ENCODE measurements at regions not wholly inside any gene's neighbourhood (a gene's known extent, or its start where the extent isn't known, plus 50 kb on each side); places are given as distances from the start of the nearest gene placed in this dataset.

DNA sequence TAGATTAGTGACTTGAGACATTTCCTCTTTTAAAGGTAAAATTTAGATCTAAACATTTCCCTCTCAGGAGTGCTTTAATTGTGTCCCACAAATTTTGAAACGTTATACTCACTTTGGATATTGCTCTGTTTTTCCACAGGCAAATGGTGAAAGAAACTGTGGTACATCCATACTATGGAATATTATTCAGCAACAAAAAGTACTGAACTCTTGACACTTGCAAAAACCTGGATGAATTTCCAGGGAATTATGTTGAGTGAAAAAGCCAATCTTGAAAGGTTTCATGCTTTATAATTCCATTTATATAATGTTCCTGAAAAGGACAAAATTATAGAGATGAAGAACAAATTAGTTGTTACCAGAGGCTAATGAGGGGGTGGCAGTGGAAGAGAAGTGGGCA, 153.3 kb upstream of the SVIL start:
- no peaks in the 10 kb centered on the region for H3K36me3 ChIP-seq (replicated peaks in 1 of 2; ENCODE audit: control insufficient read depth in 1 of 2, insufficient read depth in 2 of 2, low read length in 2 of 2)
- no peaks in the 10 kb centered on the region for H4K20me1 ChIP-seq (ENCODE audit: insufficient read depth, low read length)
- H3K4me2 ChIP-seq (replicated peaks; ENCODE audit: extremely low read depth, low read length, poor library complexity, severe bottlenecking): no peak overlapping the region
- H2AFZ ChIP-seq (ENCODE audit: insufficient read depth, low read depth, low read length, poor library complexity, severe bottlenecking): no peak overlapping the region
- H3K27ac ChIP-seq (ENCODE audit: low read depth in 1 of 2, low read length in 2 of 2): no peak overlapping the region
- intact Hi-C loops (cut with micrococcal nuclease): no loop called here
- Mint-ChIP-seq H3K4me1 (peaks cover 8% of the 10 kb centered on the region), H3K27ac (no peak overlapping the region), H3K27me3 (ENCODE audit: low read depth in 3 of 3) (peaks cover 0 to 8% (median 1%) of the 10 kb centered on the region in 3 donors), H3K9me3 (peaks cover 0 to 6% (median 1%) of the 10 kb centered on the region in 7 donors), H3K36me3 (no peaks in the 10 kb centered on the region), H3K4me3 (no peak overlapping the region)
- no peak overlapping the region for H3K9ac ChIP-seq (ENCODE audit: insufficient read depth, low read length, poor library complexity, severe bottlenecking)
- TF ChIP-seq, protein P1, sequence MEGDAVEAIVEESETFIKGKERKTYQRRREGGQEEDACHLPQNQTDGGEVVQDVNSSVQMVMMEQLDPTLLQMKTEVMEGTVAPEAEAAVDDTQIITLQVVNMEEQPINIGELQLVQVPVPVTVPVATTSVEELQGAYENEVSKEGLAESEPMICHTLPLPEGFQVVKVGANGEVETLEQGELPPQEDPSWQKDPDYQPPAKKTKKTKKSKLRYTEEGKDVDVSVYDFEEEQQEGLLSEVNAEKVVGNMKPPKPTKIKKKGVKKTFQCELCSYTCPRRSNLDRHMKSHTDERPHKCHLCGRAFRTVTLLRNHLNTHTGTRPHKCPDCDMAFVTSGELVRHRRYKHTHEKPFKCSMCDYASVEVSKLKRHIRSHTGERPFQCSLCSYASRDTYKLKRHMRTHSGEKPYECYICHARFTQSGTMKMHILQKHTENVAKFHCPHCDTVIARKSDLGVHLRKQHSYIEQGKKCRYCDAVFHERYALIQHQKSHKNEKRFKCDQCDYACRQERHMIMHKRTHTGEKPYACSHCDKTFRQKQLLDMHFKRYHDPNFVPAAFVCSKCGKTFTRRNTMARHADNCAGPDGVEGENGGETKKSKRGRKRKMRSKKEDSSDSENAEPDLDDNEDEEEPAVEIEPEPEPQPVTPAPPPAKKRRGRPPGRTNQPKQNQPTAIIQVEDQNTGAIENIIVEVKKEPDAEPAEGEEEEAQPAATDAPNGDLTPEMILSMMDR (IDR thresholded peaks at IDR 0.05): no peak
- no peaks in the 10 kb centered on the region for H3K4me1 ChIP-seq (ENCODE audit: control insufficient read depth in 1 of 2, insufficient read depth in 2 of 2, low read length in 2 of 2)
- WGBS (ENCODE audit: insufficient coverage): no CpG with 5 or more reads among the region's 1 CpG
- no peaks in the 10 kb centered on the region for H3K9me3 ChIP-seq (replicated peaks in 1 of 2; ENCODE audit: control insufficient read depth in 1 of 2, insufficient read depth in 1 of 2, low read length in 2 of 2)
- DNase-seq: no peak
- H3K79me2 ChIP-seq (ENCODE audit: insufficient read depth, low read length): no peaks in the 10 kb centered on the region
- H3K4me3 ChIP-seq (replicated peaks in 1 of 3; ENCODE audit: low read depth in 2 of 3, low read length in 3 of 3): no peak overlapping the region
- no peaks in the 10 kb centered on the region for H3K27me3 ChIP-seq (ENCODE audit: control insufficient read depth in 2 of 2, insufficient read depth in 2 of 2, low read length in 2 of 2)

DNA sequence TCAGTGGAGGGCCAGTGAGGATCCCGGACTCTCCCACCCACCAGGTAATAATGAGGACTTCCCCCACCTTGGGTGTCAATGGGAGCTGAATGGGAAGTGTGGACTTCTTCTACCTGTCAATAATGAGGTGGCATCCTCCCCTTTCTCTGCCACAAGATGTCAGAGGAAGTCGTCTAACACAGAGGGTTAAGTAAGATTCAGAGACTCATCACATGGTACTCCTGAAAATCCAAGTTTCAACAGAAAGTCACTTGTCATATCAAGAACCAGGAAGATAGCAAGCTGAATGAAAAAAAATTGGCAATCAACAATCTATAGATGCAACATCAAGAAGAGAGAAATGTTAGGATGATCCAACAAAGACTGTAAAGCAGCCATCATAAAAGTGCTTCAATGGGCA, 150.9 kb upstream of the SVIL start:
- peaks cover 0 to 3% (median 0%) of the 10 kb centered on the region in 7 donors for H3K9me3 Mint-ChIP-seq
- Histone ChIP-seq H4K20me1 (ENCODE audit: insufficient read depth, low read length) (no peaks in the 10 kb centered on the region), H3K27me3 (ENCODE audit: control insufficient read depth in 2 of 2, insufficient read depth in 2 of 2, low read length in 2 of 2) (no peaks in the 10 kb centered on the region), H3K79me2 (ENCODE audit: insufficient read depth, low read length) (no peaks in the 10 kb centered on the region), H3K4me1 (ENCODE audit: control insufficient read depth in 1 of 2, insufficient read depth in 2 of 2, low read length in 2 of 2) (no peaks in the 10 kb centered on the region), H3K4me3 (replicated peaks in 1 of 3; ENCODE audit: low read depth in 2 of 3, low read length in 3 of 3) (no peak overlapping the region), H3K4me2 (replicated peaks; ENCODE audit: extremely low read depth, low read length, poor library complexity, severe bottlenecking) (no peak overlapping the region), H2AFZ (ENCODE audit: insufficient read depth, low read depth, low read length, poor library complexity, severe bottlenecking) (no peak overlapping the region), H3K9me3 (replicated peaks in 1 of 2; ENCODE audit: control insufficient read depth in 1 of 2, insufficient read depth in 1 of 2, low read length in 2 of 2) (no peaks in the 10 kb centered on the region), H3K27ac (ENCODE audit: low read depth in 1 of 2, low read length in 2 of 2) (no peak overlapping the region), H3K9ac (ENCODE audit: insufficient read depth, low read length, poor library complexity, severe bottlenecking) (no peak overlapping the region), H3K36me3 (replicated peaks in 1 of 2; ENCODE audit: control insufficient read depth in 1 of 2, insufficient read depth in 2 of 2, low read length in 2 of 2) (no peaks in the 10 kb centered on the region)
- H3K4me3 Mint-ChIP-seq: no peak overlapping the region
- peaks cover 3 to 10% (median 6%) of the 10 kb centered on the region in 3 donors for H3K27me3 Mint-ChIP-seq (ENCODE audit: low read depth in 3 of 3)
- DNase-seq: peak in 1 of 3 donors; percentile 12
- no CpG with 5 or more reads among the region's 2 CpGs for whole genome bisulfite sequencing (ENCODE audit: insufficient coverage)
- H3K4me1 Mint-ChIP-seq: peaks cover 13% of the 10 kb centered on the region
- H3K36me3 Mint-ChIP-seq: no peaks in the 10 kb centered on the region
- intact Hi-C loops (cut with micrococcal nuclease): no loop called here
- no peak overlapping the region for H3K27ac Mint-ChIP-seq
- TF ChIP-seq, protein P1 (IDR thresholded peaks at IDR 0.05): no peak

Data from CD14-positive monocyte (primary cell).